ENCODE measurements at regions not wholly inside any gene's neighbourhood (a gene's known extent, or its start where the extent isn't known, plus 50 kb on each side); places are given as distances from the start of the nearest gene placed in this dataset.

DNA sequence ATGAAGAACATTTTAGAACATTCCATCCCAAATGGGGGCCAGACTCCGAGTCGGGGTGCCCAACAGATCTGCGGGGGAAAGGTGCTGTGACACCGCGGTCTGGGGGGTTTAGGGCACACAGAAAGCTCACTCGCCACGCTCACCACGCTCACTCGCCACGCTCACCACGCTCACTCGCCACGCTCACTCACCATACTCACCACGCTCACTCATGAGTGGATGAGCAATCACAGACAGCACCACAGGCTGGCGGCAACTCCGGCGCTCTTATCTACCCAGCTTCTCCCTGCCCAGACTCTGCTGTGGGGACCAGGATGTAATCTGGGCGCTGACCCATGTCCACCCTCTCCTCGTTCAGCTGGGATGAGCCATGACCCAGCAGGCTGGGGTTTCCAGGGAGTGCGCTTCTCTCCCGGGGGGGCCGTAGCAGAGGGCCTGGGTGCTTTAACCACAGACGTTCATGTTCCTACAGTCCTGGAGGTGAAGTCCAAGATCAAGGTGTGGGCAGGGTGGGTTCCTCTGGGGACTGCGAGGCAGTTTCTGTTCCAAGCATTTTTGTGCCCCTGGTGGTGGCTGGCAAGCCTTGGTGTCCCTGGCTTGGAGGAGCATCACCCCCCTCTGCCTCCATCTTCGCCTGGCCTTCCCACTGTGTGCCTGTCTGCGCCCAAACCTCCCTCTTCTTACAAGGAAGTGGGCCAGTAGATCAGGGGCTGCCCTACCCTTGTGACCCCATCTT is 141.2 kb downstream of the CTTN start:
- no peak for DNase-seq (ENCODE audit: low spot score)
- H3K36me3 ChIP-seq = no peaks in the 10 kb centered on the region
- H3K4me1 ChIP-seq = no peaks in the 10 kb centered on the region
- no peaks in the 10 kb centered on the region for H3K9me3 ChIP-seq
- H3K27me3 ChIP-seq = no peaks in the 10 kb centered on the region
- H3K27ac ChIP-seq = no peak overlapping the region
- H3K4me3 ChIP-seq = no peak overlapping the region
- TF ChIP-seq, protein P1, sequence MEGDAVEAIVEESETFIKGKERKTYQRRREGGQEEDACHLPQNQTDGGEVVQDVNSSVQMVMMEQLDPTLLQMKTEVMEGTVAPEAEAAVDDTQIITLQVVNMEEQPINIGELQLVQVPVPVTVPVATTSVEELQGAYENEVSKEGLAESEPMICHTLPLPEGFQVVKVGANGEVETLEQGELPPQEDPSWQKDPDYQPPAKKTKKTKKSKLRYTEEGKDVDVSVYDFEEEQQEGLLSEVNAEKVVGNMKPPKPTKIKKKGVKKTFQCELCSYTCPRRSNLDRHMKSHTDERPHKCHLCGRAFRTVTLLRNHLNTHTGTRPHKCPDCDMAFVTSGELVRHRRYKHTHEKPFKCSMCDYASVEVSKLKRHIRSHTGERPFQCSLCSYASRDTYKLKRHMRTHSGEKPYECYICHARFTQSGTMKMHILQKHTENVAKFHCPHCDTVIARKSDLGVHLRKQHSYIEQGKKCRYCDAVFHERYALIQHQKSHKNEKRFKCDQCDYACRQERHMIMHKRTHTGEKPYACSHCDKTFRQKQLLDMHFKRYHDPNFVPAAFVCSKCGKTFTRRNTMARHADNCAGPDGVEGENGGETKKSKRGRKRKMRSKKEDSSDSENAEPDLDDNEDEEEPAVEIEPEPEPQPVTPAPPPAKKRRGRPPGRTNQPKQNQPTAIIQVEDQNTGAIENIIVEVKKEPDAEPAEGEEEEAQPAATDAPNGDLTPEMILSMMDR (IDR thresholded peaks at IDR 0.05) = no peak

DNA sequence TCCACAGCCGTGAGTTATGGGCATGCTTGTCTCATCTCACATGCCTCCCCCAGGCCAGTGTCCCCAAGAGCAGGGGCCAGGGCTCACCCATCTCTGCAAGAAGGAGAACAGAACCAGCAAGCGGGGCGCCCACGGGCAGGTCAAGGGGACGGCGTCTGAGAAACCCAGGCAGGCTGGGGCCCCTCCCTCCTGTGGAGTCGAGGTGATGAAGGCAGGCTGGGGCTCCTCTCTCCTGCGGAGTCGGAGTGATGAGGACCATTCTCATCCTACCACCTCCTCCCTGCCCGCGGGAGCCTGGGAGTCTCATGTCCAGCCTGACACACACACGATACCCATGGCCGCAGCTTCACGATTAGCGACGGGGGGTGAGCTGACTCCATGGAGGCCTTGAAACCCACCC is 141.9 kb downstream of the CTTN start:
- no peaks in the 10 kb centered on the region for H3K9me3 ChIP-seq
- DNase-seq (ENCODE audit: low spot score) = no peak
- no peak overlapping the region for H3K4me3 ChIP-seq
- TF ChIP-seq, protein P1 (IDR thresholded peaks at IDR 0.05) = no peak
- H3K36me3 ChIP-seq = no peaks in the 10 kb centered on the region
- H3K4me1 ChIP-seq = no peaks in the 10 kb centered on the region
- no peak overlapping the region for H3K27ac ChIP-seq
- no peaks in the 10 kb centered on the region for H3K27me3 ChIP-seq

- no peaks in the 10 kb centered on the region for H3K27me3 ChIP-seq
- no peak overlapping the region for H3K27ac ChIP-seq
- no peaks in the 10 kb centered on the region for H3K9me3 ChIP-seq
- no peaks in the 10 kb centered on the region for H3K36me3 ChIP-seq
- H3K4me3 ChIP-seq = no peak overlapping the region
- no peak for DNase-seq (ENCODE audit: low spot score)
- TF ChIP-seq, protein P1 (IDR thresholded peaks at IDR 0.05) = no peak
- H3K4me1 ChIP-seq = no peaks in the 10 kb centered on the region
Observed at GRCh38 chr11:70541176-70541575, 142.8 kb downstream of the CTTN start.

DNA sequence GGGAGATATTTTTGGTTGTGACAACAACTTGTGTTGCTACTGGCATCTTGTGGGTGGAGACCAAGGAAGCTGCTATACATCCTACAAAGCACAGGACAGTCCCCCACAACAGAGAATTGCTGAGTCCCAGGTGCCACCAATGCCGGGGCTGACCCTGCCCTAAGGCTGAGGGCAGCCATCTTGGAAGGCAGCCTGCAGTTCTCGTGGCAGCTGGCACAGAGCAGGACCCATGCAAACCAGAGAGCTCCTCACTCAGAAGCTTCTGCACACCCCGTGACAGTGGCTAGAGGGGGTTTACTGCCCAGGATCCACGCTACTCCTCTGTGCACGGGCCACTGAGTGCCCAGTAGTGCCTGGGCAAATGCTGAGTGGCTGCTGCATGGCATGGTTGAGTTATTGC is 143.4 kb downstream of the CTTN start:
- H3K36me3 ChIP-seq = no peaks in the 10 kb centered on the region
- no peak for DNase-seq (ENCODE audit: low spot score)
- no peak overlapping the region for H3K27ac ChIP-seq
- H3K4me3 ChIP-seq = no peak overlapping the region
- TF ChIP-seq, protein P1 (IDR thresholded peaks at IDR 0.05) = no peak
- no peaks in the 10 kb centered on the region for H3K27me3 ChIP-seq
- H3K9me3 ChIP-seq = no peaks in the 10 kb centered on the region
- H3K4me1 ChIP-seq = no peaks in the 10 kb centered on the region

DNA sequence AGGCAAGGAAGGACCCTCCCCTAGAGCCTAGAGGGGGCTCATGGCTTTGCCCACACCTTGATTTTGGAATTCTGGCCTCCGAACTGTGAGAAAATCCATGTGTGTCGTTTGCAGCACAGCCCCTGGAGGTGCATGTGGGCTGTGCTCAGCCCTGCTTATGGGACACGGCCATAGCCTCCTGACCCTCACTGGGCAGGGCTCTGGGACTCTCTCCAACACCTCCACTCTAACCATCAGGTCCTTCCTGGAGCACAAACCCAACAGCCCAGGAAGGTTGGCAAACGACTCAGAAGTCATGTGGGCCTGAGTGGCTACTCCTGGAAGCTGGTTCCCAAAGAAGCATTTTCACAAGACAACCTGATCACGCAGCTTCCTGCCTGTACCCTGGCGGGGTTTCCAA is 144.1 kb downstream of the CTTN start:
- no peaks in the 10 kb centered on the region for H3K9me3 ChIP-seq
- no peaks in the 10 kb centered on the region for H3K4me1 ChIP-seq
- no peak overlapping the region for H3K27ac ChIP-seq
- DNase-seq (ENCODE audit: low spot score) = no peak
- no peaks in the 10 kb centered on the region for H3K36me3 ChIP-seq
- H3K4me3 ChIP-seq = no peak overlapping the region
- TF ChIP-seq, protein P1 (IDR thresholded peaks at IDR 0.05) = no peak
- no peaks in the 10 kb centered on the region for H3K27me3 ChIP-seq

DNA sequence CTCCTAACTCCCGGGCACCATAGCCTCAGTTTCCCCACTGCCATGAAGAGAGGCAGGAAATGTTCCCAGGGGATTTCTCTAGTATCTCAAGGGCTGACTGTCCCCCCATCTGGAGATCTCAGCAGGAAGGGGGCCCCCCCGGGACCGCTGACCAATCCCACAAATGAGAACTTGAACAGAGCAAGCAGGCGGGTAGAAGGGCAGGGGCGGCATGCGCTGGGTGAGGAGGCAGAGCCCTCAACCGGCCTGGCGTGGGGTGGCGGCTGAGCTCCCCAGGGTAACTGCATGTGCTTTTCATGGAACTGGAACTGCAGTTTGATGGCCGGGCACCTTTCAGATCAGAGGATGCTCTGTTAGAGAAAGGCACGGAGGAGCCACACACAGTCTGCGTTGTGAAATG is 144.5 kb downstream of the CTTN start:
- no peaks in the 10 kb centered on the region for H3K27me3 ChIP-seq
- no peak overlapping the region for H3K4me3 ChIP-seq
- DNase-seq (ENCODE audit: low spot score) = no peak
- no peaks in the 10 kb centered on the region for H3K9me3 ChIP-seq
- H3K36me3 ChIP-seq = no peaks in the 10 kb centered on the region
- TF ChIP-seq, protein P1 (IDR thresholded peaks at IDR 0.05) = no peak
- peaks cover 0 to 3% of the 10 kb centered on the region in 2 donors for H3K4me1 ChIP-seq
- H3K27ac ChIP-seq = no peak overlapping the region

Data from right atrium auricular region (tissue), 2 donors.